GM12878 (cell line): ENCODE measurements at regions not wholly inside any gene's neighbourhood (a gene's known extent, or its start where the extent isn't known, plus 50 kb on each side); places are given as distances from the start of the nearest gene placed in this dataset.

Source experiments
- ATAC-seq: fragments of 200-7000 bp; cut with Tn5 transposase; 3 replicates; pipeline ENCODE4 v1.9.1; 2020; ENCODE audit warnings: mild to moderate bottlenecking, moderate library complexity
- BruUV-seq: library from RNA; stranded (reverse); fragments of 400-500 nt; replicated peaks from 2 replicates; lab custom pipeline; 2021; lab: Mats Ljungman, UMichigan
- CTCF ChIA-PET: fragments of 300-600 bp; sonication (Branson Sonifier 250); formaldehyde crosslinking; extraction: SDS; loops from one replicate; lab custom pipeline; 2021; ENCODE audit warnings: inconsistent platforms; lab: Yijun Ruan, JAX
- POLR2A ChIA-PET: fragments of 350-600 bp; formaldehyde crosslinking; extraction: SDS; loops from one replicate; lab custom pipeline; 2021; ENCODE audit warnings: inconsistent platforms; lab: Charles Lee
- RAD21 ChIA-PET: fragments of 300-600 bp; sonication (Branson Sonifier 250); formaldehyde crosslinking; loops from one replicate; lab custom pipeline; 2023; ENCODE audit warnings: antibody characterized with exemption; ENCODE audit not compliant: unreplicated experiment; lab: Charles Lee
- SMC1A ChIA-PET: fragments of 300-600 bp; sonication (Branson Sonifier 250); formaldehyde crosslinking; loops from one replicate; lab custom pipeline; 2023; ENCODE audit not compliant: unreplicated experiment, uncharacterized antibody; lab: Charles Lee
- DNase-seq: peaks from one replicate; pipeline ENCODE4 v3.0.0-alpha.2; 2011; ENCODE audit warnings: low read depth, low spot score
- FAIRE-seq: peaks from 3 replicates; lab custom pipeline; 2011; peaks lifted over from hg19 to GRCh38; lab: Jason Lieb, UNC
- H2AFZ ChIP-seq: 2 replicates; pipeline ENCODE4 v1.6.0; 2011; ENCODE audit warnings: low read depth, low read length, control low read depth; ENCODE audit not compliant: control insufficient read depth
- H3K27ac ChIP-seq: 2 replicates; pipeline ENCODE4 v1.5.1; 2011; ENCODE audit warnings: control low read depth; ENCODE audit not compliant: control insufficient read depth, insufficient read depth
- H3K27me3 ChIP-seq, 2 experiments: replicated peaks in 1 of 2; 2 replicates each; pipeline versions ENCODE4 v1.6.0 to v1.6.1; 2011; ENCODE audit warnings: low read length in 1 of 2; ENCODE audit not compliant: control insufficient read depth in 2 of 2, insufficient read depth in 2 of 2
- H3K36me3 ChIP-seq, 2 experiments: 2 replicates each; pipeline ENCODE4 v1.5.1; 2011; ENCODE audit warnings: low read length in 1 of 2; ENCODE audit not compliant: control insufficient read depth in 2 of 2, insufficient read depth in 2 of 2
- H3K4me1 ChIP-seq: 2 replicates; pipeline ENCODE4 v1.6.1; 2011; ENCODE audit warnings: mild to moderate bottlenecking, low read length, moderate library complexity, mixed read lengths; ENCODE audit not compliant: control insufficient read depth, insufficient read depth
- H3K4me2 ChIP-seq: 2 replicates; pipeline ENCODE4 v1.6.0; 2011; ENCODE audit warnings: control low read depth; ENCODE audit not compliant: control insufficient read depth, insufficient read depth
- H3K4me3 ChIP-seq: fragments of 200-600 bp; sonication (generic); 2 replicates; pipeline ENCODE4 v1.5.1; 2016
- H3K79me2 ChIP-seq: 2 replicates; pipeline ENCODE4 v1.6.0; 2011; ENCODE audit warnings: low read length; ENCODE audit not compliant: control insufficient read depth, insufficient read depth
- H3K9ac ChIP-seq: 2 replicates; pipeline ENCODE4 v1.8.0; 2011; ENCODE audit warnings: low read length, control low read depth, mixed read lengths; ENCODE audit not compliant: control insufficient read depth, insufficient read depth
- H3K9me3 ChIP-seq: replicated peaks from 3 replicates; pipeline ENCODE4 v1.5.1; 2011; ENCODE audit warnings: mild to moderate bottlenecking, low read length; ENCODE audit not compliant: control insufficient read depth, insufficient read depth
- H4K20me1 ChIP-seq: 2 replicates; pipeline ENCODE4 v1.6.0; 2011; ENCODE audit not compliant: control insufficient read depth, insufficient read depth
- ELK1 ChIP-seq: IDR thresholded peaks from 2 replicates; pipeline ENCODE4 v1.6.1; 2012; ENCODE audit warnings: low read depth, low read length, improper control_type of control experiment
- FOXK2 ChIP-seq: fragments of 450-650 bp; IDR thresholded peaks from 2 replicates; pipeline ENCODE4 v1.6.1; 2017; ENCODE audit warnings: mild to moderate bottlenecking, moderate library complexity
- KAT2A ChIP-seq: conservative IDR thresholded peaks from 2 replicates; pipeline ENCODE4 v1.6.1; 2011; ENCODE audit warnings: low read depth, low read length; ENCODE audit not compliant: control insufficient read depth
- RB1 ChIP-seq: fragments of 450-650 bp; formaldehyde crosslinking; IDR thresholded peaks from 2 replicates; pipeline ENCODE4 v1.6.1; 2017; ENCODE audit warnings: mild to moderate bottlenecking, borderline replicate concordance
- SMARCA5 ChIP-seq: fragments of 450-650 bp; IDR thresholded peaks from 2 replicates; pipeline ENCODE4 v1.6.1; 2017; ENCODE audit warnings: mild to moderate bottlenecking
- ZNF207 ChIP-seq: fragments of 450-650 bp; IDR thresholded peaks from 2 replicates; pipeline ENCODE4 v1.6.1; 2014; ENCODE audit warnings: antibody characterized with exemption, mild to moderate bottlenecking, borderline replicate concordance
- ZNF274 ChIP-seq: IDR thresholded peaks from one replicate; pipeline ENCODE4 v1.8.0; 2011; ENCODE audit not compliant: insufficient read length, insufficient read depth
- WGBS: methylation state at CpG from one replicate; pipeline ENCODE4 v1.1.6; 2016; ENCODE audit warnings: low lambda C conversion rate; ENCODE audit not compliant: insufficient replicate concordance, insufficient coverage; ENCODE audit errors: missing lambda C conversion rate; 5-methylcytosine and 5-hydroxymethylcytosine counted together
- in situ Hi-C: fragments of 300-500 bp; cut with MboI; formaldehyde crosslinking; loops from 9 replicates; pipeline ENCODE4 v1.14.3; 2018; ENCODE audit warnings: mixed read lengths
- intact Hi-C: fragments of 100-400 bp; cut with micrococcal nuclease; formaldehyde crosslinking; loops from one replicate; pipeline ENCODE4 v1.14.2; 2022; ENCODE audit not compliant: unreplicated experiment
- TF ChIP-seq, protein P1 (sequence below): fragments of 450-650 bp; IDR thresholded peaks from 2 replicates; pipeline ENCODE4 v1.6.1; 2016; ENCODE audit warnings: mild to moderate bottlenecking

- in situ Hi-C loops = no loop called here
- FAIRE-seq = no peak
- no peak for TF ChIP-seq SMARCA5
- no peak for TF ChIP-seq ELK1
- TF ChIP-seq, protein P1, sequence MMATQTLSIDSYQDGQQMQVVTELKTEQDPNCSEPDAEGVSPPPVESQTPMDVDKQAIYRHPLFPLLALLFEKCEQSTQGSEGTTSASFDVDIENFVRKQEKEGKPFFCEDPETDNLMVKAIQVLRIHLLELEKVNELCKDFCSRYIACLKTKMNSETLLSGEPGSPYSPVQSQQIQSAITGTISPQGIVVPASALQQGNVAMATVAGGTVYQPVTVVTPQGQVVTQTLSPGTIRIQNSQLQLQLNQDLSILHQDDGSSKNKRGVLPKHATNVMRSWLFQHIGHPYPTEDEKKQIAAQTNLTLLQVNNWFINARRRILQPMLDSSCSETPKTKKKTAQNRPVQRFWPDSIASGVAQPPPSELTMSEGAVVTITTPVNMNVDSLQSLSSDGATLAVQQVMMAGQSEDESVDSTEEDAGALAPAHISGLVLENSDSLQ = no peak
- TF ChIP-seq RB1 = no peak
- no peak for TF ChIP-seq FOXK2
- TF ChIP-seq ZNF207 = no peak
- no peak for TF ChIP-seq KAT2A
- TF ChIP-seq ZNF274 = no peak
- SMC1A ChIA-PET = interaction anchor here (0.7 kb wide), 1 partner anchor 9 kb away, joined by 3 read pairs; no protein-coding TSS in a partner anchor
- H3K79me2 ChIP-seq = no peaks in the 10 kb centered on the region
- H3K27me3 ChIP-seq = no peaks in the 10 kb centered on the region
- no peak overlapping the region for H3K4me2 ChIP-seq
- no peak overlapping the region for H3K4me3 ChIP-seq
- no peak for DNase-seq
- no peak overlapping the region for H3K9ac ChIP-seq
- no peaks in the 10 kb centered on the region for H3K4me1 ChIP-seq
- intact Hi-C loops = no loop called here
- 43% methylated on average over 1 of the region's 1 CpG for WGBS
- POLR2A ChIA-PET = no interaction called here
- no peak for ATAC-seq
- no peaks in the 10 kb centered on the region for H3K36me3 ChIP-seq
- no peaks in the 10 kb centered on the region for H4K20me1 ChIP-seq
- no peak overlapping the region for H3K27ac ChIP-seq
- RAD21 ChIA-PET = no interaction called here
- H2AFZ ChIP-seq = no peak overlapping the region
- no TSS peak for BruUV-seq
- CTCF ChIA-PET = no interaction called here
- no peaks in the 10 kb centered on the region for H3K9me3 ChIP-seq
Measured at GRCh38 chr3:116835658-116836057, 126.1 kb downstream of the TUSC7 start.
